Trophoblast cell (in vitro differentiated cells and primary cell): ENCODE measurements at regions not wholly inside any gene's neighbourhood (a gene's known extent, or its start where the extent isn't known, plus 50 kb on each side); places are given as distances from the start of the nearest gene placed in this dataset.

ENCODE experiments used
- DNase-seq, 2 donors: peaks; one replicate each; pipeline ENCODE4 v3.0.0-alpha.2; 2016
- H2AFZ ChIP-seq: 2 replicates; pipeline ENCODE4 v1.6.1; 2013; ENCODE audit warnings: low read length, moderate library complexity, mild to moderate bottlenecking; ENCODE audit not compliant: insufficient read depth, poor library complexity
- H2AK5ac ChIP-seq: 2 replicates; pipeline ENCODE4 v1.6.1; 2013; ENCODE audit warnings: mild to moderate bottlenecking, low read length
- H2BK120ac ChIP-seq: 2 replicates; pipeline ENCODE4 v1.6.1; 2013; ENCODE audit warnings: low read length, mild to moderate bottlenecking, moderate library complexity; ENCODE audit not compliant: insufficient read depth, poor library complexity
- H2BK12ac ChIP-seq: 2 replicates; pipeline ENCODE4 v1.6.1; 2013; ENCODE audit warnings: mild to moderate bottlenecking, low read length, moderate library complexity
- H2BK5ac ChIP-seq: 2 replicates; pipeline ENCODE4 v1.6.1; 2013; ENCODE audit warnings: low read length, low read depth, moderate library complexity, mild to moderate bottlenecking; ENCODE audit not compliant: poor library complexity
- H3K14ac ChIP-seq: 2 replicates; pipeline ENCODE4 v1.6.1; 2013; ENCODE audit warnings: mild to moderate bottlenecking, low read length
- H3K18ac ChIP-seq: 2 replicates; pipeline ENCODE4 v1.6.1; 2013; ENCODE audit warnings: mild to moderate bottlenecking, low read length
- H3K23ac ChIP-seq: 2 replicates; pipeline ENCODE4 v1.6.1; 2013; ENCODE audit warnings: low read length
- H3K27ac ChIP-seq: 2 replicates; pipeline ENCODE4 v1.5.1; 2013; ENCODE audit warnings: low read depth, mild to moderate bottlenecking, inconsistent platforms, low read length, moderate library complexity
- H3K27me3 ChIP-seq: 2 replicates; pipeline ENCODE4 v1.6.1; 2013; ENCODE audit warnings: inconsistent platforms, mild to moderate bottlenecking, low read length, moderate library complexity; ENCODE audit not compliant: insufficient read depth
- H3K36me3 ChIP-seq, 2 experiments: 1 replicate in 1 of 2; 2 replicates in 1 of 2; pipeline ENCODE4 v1.6.1; 2013; ENCODE audit warnings: low read length in 2 of 2, mild to moderate bottlenecking in 2 of 2, moderate library complexity in 1 of 2; ENCODE audit not compliant: insufficient read depth in 2 of 2, control insufficient read depth in 1 of 2
- H3K4ac ChIP-seq: 2 replicates; pipeline ENCODE4 v1.6.1; 2013; ENCODE audit warnings: low read depth, mild to moderate bottlenecking, low read length, moderate library complexity
- H3K4me1 ChIP-seq, 2 experiments: 1 replicate in 1 of 2; 2 replicates in 1 of 2; pipeline ENCODE4 v1.6.1; 2013; ENCODE audit warnings: low read length in 2 of 2, mild to moderate bottlenecking in 2 of 2, moderate library complexity in 1 of 2; ENCODE audit not compliant: insufficient read depth in 2 of 2, control insufficient read depth in 1 of 2
- H3K4me2 ChIP-seq: 2 replicates; pipeline ENCODE4 v1.6.1; 2013; ENCODE audit warnings: inconsistent platforms, mild to moderate bottlenecking, low read length, moderate library complexity
- H3K4me3 ChIP-seq: 2 replicates; pipeline ENCODE4 v1.5.1; 2013; ENCODE audit warnings: mild to moderate bottlenecking, low read depth, low read length, inconsistent platforms
- H3K79me1 ChIP-seq: one replicate; pipeline ENCODE4 v1.6.1; 2013; ENCODE audit warnings: low read length
- H3K79me2 ChIP-seq: 2 replicates; pipeline ENCODE4 v1.6.1; 2013; ENCODE audit warnings: low read length, mild to moderate bottlenecking; ENCODE audit not compliant: control insufficient read depth, insufficient read depth, poor library complexity
- H3K9ac ChIP-seq: 2 replicates; pipeline ENCODE4 v1.6.1; 2013; ENCODE audit warnings: mild to moderate bottlenecking, low read length
- H3K9me3 ChIP-seq: 2 replicates; pipeline ENCODE4 v1.6.1; 2013; ENCODE audit warnings: low read depth, mild to moderate bottlenecking, control low read depth, inconsistent platforms, low read length; ENCODE audit not compliant: insufficient read depth
- H4K12ac ChIP-seq: 2 replicates; pipeline ENCODE4 v1.6.1; 2013; ENCODE audit warnings: low read depth, mild to moderate bottlenecking, low read length, moderate library complexity
- H4K8ac ChIP-seq: 2 replicates; pipeline ENCODE4 v1.6.1; 2013; ENCODE audit warnings: low read depth, mild to moderate bottlenecking, low read length, moderate library complexity
- H4K91ac ChIP-seq: one replicate; pipeline ENCODE4 v1.6.1; 2013; ENCODE audit warnings: low read depth, mild to moderate bottlenecking, low read length, moderate library complexity
- WGBS: extraction: QIAGEN DNeasy Blood & Tissue Kit; methylation state at CpG from one replicate; pipeline ENCODE4 v1.1.7; 2013; ENCODE audit warnings: missing lambda C conversion rate; ENCODE audit not compliant: insufficient read length, insufficient coverage; ENCODE audit errors: extremely low coverage; 5-methylcytosine and 5-hydroxymethylcytosine counted together

DNA sequence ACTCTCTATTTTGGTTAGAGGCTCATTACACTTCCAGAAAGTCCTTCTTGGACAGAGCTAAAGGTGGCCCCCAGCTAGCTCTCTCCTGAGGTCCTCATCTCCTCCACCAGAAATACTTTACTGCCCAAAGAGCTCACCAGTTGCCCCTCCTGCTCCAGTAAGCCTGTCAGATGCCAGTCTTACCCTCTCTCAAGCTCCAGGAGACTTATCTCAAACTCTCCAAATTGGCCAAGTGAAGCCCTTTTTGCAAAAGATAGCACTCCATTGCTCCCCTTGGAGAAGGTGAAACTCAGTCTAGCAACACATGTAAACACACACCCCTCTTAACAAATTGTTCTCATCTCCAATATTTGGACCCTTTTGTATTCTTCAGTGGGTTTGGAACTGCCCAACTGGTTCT, 128.5 kb downstream of the ZNF330 start:
- H2BK12ac ChIP-seq: no peak overlapping the region
- H3K27ac ChIP-seq: no peak overlapping the region
- no peak overlapping the region for H4K12ac ChIP-seq
- no peak for DNase-seq
- peaks cover 2 to 5% of the 10 kb centered on the region in 2 experiments for H3K4me1 ChIP-seq
- H4K91ac ChIP-seq: no peak overlapping the region
- H2AFZ ChIP-seq: no peak overlapping the region
- H3K9ac ChIP-seq: no peak overlapping the region
- H3K4ac ChIP-seq: no peak overlapping the region
- no peaks in the 10 kb centered on the region for H3K79me1 ChIP-seq
- H3K79me2 ChIP-seq: no peaks in the 10 kb centered on the region
- H3K14ac ChIP-seq: no peak overlapping the region
- H3K27me3 ChIP-seq: no peaks in the 10 kb centered on the region
- no peak overlapping the region for H2BK120ac ChIP-seq
- H2AK5ac ChIP-seq: no peak overlapping the region
- no peak overlapping the region for H3K23ac ChIP-seq
- H3K9me3 ChIP-seq: no peaks in the 10 kb centered on the region
- no peaks in the 10 kb centered on the region for H3K36me3 ChIP-seq
- no peak overlapping the region for H3K4me2 ChIP-seq
- H3K18ac ChIP-seq: no peak overlapping the region
- no peak overlapping the region for H4K8ac ChIP-seq
- H2BK5ac ChIP-seq: no peak overlapping the region
- no peak overlapping the region for H3K4me3 ChIP-seq

DNA sequence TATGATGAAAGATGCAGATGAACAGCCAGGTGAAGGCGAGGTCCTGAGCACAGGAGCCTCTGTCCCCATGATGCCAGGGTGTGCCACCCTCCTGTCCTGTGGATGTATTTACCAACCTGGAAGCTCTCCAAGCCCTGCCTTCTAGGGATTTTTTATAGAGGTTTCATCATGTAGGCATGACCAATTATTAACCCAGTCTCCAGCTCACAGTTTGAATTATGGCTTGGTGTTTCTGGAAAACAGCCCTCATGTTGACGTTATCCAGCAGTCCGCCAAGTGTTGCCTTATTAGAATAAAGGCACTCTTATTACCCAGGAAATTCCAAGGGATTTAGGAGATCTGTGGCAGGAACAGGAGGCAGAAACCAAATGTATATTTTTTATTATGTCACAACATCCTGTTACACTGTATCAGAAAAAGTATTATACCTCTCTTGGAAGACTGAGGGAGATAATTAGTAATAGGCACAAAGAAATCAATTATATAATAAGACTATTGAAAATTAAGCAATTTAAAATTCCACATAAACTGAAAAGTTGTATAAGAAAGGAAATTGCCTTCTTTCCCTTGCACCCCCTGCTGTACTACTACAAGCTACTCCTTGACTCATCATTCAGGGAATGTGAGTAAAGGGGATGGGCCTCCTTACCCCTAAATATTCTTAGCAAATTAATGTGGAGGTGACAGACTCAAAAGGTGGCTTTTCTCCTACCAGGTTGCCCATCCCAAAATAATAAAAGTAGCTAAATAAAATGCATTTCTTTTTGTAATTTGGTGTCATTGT, 129.6 kb downstream of the ZNF330 start:
- no peak overlapping the region for H4K12ac ChIP-seq
- peaks cover 2 to 5% of the 10 kb centered on the region in 2 experiments for H3K4me1 ChIP-seq
- H3K4me3 ChIP-seq: no peak overlapping the region
- no peak overlapping the region for H2BK5ac ChIP-seq
- no peak overlapping the region for H4K8ac ChIP-seq
- H3K23ac ChIP-seq: no peak overlapping the region
- H3K27ac ChIP-seq: no peak overlapping the region
- H3K4ac ChIP-seq: no peak overlapping the region
- no peak overlapping the region for H2AFZ ChIP-seq
- H3K27me3 ChIP-seq: no peaks in the 10 kb centered on the region
- no peaks in the 10 kb centered on the region for H3K79me1 ChIP-seq
- H3K79me2 ChIP-seq: no peaks in the 10 kb centered on the region
- no peak overlapping the region for H2AK5ac ChIP-seq
- no peaks in the 10 kb centered on the region for H3K9me3 ChIP-seq
- H3K18ac ChIP-seq: no peak overlapping the region
- H2BK12ac ChIP-seq: peak overlapping the region; percentile 58
- no peak for DNase-seq
- no peaks in the 10 kb centered on the region for H3K36me3 ChIP-seq
- no peak overlapping the region for H3K4me2 ChIP-seq
- WGBS: no CpG with 5 or more reads among the region's 3 CpGs
- H4K91ac ChIP-seq: no peak overlapping the region
- no peak overlapping the region for H3K14ac ChIP-seq
- no peak overlapping the region for H2BK120ac ChIP-seq
- peak overlapping the region; percentile 70 for H3K9ac ChIP-seq

- Histone ChIP-seq H3K4me2 (no peak overlapping the region), H3K4me3 (no peak overlapping the region), H2BK12ac (no peak overlapping the region), H3K36me3 (no peaks in the 10 kb centered on the region), H4K12ac (no peak overlapping the region), H2BK5ac (no peak overlapping the region), H3K4ac (no peak overlapping the region), H2BK120ac (no peak overlapping the region), H3K14ac (no peak overlapping the region), H3K18ac (no peak overlapping the region), H3K27ac (no peak overlapping the region), H4K91ac (no peak overlapping the region), H2AFZ (no peak overlapping the region), H3K9ac (no peak overlapping the region), H3K79me1 (no peaks in the 10 kb centered on the region), H3K79me2 (no peaks in the 10 kb centered on the region), H4K8ac (no peak overlapping the region), H3K27me3 (no peaks in the 10 kb centered on the region), H3K23ac (no peak overlapping the region), H3K9me3 (no peaks in the 10 kb centered on the region), H2AK5ac (no peak overlapping the region), H3K4me1 (peaks cover 2 to 5% of the 10 kb centered on the region in 2 experiments)
- peak in 1 of 2 donors; percentile 36 for DNase-seq
- no CpG with 5 or more reads among the region's 2 CpGs for WGBS
These were observed 131.6 kb downstream of the ZNF330 start for GRCh38 chr4:141352331-141352730.

DNA sequence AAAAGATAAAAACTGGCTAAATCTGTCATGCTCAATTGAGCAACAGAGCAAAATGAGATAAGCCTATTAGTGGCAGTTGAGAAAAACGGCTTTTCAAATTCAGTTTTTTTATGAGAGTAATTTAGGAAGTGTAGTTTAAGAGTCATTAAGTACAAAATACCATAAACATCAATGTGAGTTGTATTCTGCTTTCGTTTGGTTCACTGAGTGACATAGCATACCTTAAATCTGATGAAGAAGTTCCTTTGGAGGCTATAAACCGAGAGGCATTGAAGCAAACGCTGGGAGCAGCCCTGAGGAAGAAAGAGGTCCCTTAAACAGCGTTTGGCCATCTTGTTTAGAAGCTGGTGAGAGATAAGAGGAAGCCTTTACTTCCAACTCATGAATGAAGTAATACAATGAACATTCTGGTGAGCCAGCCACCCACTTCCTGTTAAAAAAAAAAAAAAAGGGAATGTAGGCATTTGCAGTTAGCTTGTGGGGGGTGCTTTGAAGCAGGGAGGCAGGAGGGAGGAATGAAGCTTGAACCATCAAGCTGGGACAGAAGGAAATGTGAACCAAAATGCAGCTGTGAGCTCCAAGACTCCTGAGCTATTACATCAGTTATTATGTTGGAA, 132.3 kb downstream of the ZNF330 start:
- H3K79me1 ChIP-seq: no peaks in the 10 kb centered on the region
- peaks cover 2 to 5% of the 10 kb centered on the region in 2 experiments for H3K4me1 ChIP-seq
- H3K9ac ChIP-seq: no peak overlapping the region
- no peak overlapping the region for H3K23ac ChIP-seq
- H4K12ac ChIP-seq: no peak overlapping the region
- H3K36me3 ChIP-seq: no peaks in the 10 kb centered on the region
- H4K8ac ChIP-seq: no peak overlapping the region
- H3K4me2 ChIP-seq: no peak overlapping the region
- no peaks in the 10 kb centered on the region for H3K9me3 ChIP-seq
- no peaks in the 10 kb centered on the region for H3K27me3 ChIP-seq
- no CpG with 5 or more reads among the region's 5 CpGs for WGBS
- no peak overlapping the region for H2AFZ ChIP-seq
- no peak overlapping the region for H3K4me3 ChIP-seq
- H2AK5ac ChIP-seq: no peak overlapping the region
- no peak for DNase-seq
- no peak overlapping the region for H3K27ac ChIP-seq
- H4K91ac ChIP-seq: no peak overlapping the region
- H2BK5ac ChIP-seq: no peak overlapping the region
- no peak overlapping the region for H3K14ac ChIP-seq
- H2BK12ac ChIP-seq: no peak overlapping the region
- no peaks in the 10 kb centered on the region for H3K79me2 ChIP-seq
- H3K18ac ChIP-seq: no peak overlapping the region
- no peak overlapping the region for H2BK120ac ChIP-seq
- no peak overlapping the region for H3K4ac ChIP-seq
